Brain microvascular endothelial cell (primary cell): ENCODE measurements at regions not wholly inside any gene's neighbourhood (a gene's known extent, or its start where the extent isn't known, plus 50 kb on each side); places are given as distances from the start of the nearest gene placed in this dataset.

ENCODE experiments used
- DNase-seq: peaks from one replicate; pipeline ENCODE4 v3.0.0-alpha.2; 2020
- H3K27ac ChIP-seq: fragments of 250-450 bp; sonication (Bioruptor Pico); 2 replicates; pipeline ENCODE4 v1.5.1; 2020; ENCODE audit warnings: mild to moderate bottlenecking, moderate library complexity
- H3K27me3 ChIP-seq: fragments of 250-450 bp; sonication (Bioruptor Pico); replicated peaks from 2 replicates; pipeline ENCODE4 v1.5.1; 2020; ENCODE audit warnings: mild to moderate bottlenecking
- H3K36me3 ChIP-seq: fragments of 250-450 bp; sonication (Bioruptor Pico); replicated peaks from 2 replicates; pipeline ENCODE4 v1.5.1; 2020; ENCODE audit warnings: mild to moderate bottlenecking
- H3K4me3 ChIP-seq: 2 replicates; pipeline ENCODE4 v1.5.1; 2011; ENCODE audit warnings: low read depth, mild to moderate bottlenecking, control low read depth, low read length, moderate library complexity
- CTCF ChIP-seq: IDR thresholded peaks from 2 replicates; pipeline ENCODE4 v1.5.1; 2011; ENCODE audit warnings: low read depth, mild to moderate bottlenecking, moderate library complexity, low read length, control low read depth, inconsistent platforms; ENCODE audit errors: missing control alignments
- in situ Hi-C: cut with HindIII; loops from 2 replicates; pipeline ENCODE4 v1.10.0; 2017; ENCODE audit warnings: low sequenced_read_pairs, low pct_ligation_motif_present

GRCh38 chr3:162112719-162113118 is 616.1 kb downstream of the OTOL1 start:
- Histone ChIP-seq H3K27me3 (no peaks in the 10 kb centered on the region), H3K4me3 (no peak overlapping the region), H3K36me3 (no peaks in the 10 kb centered on the region), H3K27ac (no peak overlapping the region)
- no peak for DNase-seq
- in situ Hi-C loops, result no loop called here
- no peak for TF ChIP-seq CTCF

GRCh38 chr3:162117961-162118360 is 621.4 kb downstream of the OTOL1 start:
- H3K4me3 ChIP-seq, result no peak overlapping the region
- H3K27me3 ChIP-seq, result no peaks in the 10 kb centered on the region
- TF ChIP-seq CTCF, result no peak
- no peaks in the 10 kb centered on the region for H3K36me3 ChIP-seq
- in situ Hi-C loops, result no loop called here
- DNase-seq, result no peak
- no peak overlapping the region for H3K27ac ChIP-seq

- no peak overlapping the region for H3K4me3 ChIP-seq
- in situ Hi-C loops, result no loop called here
- no peak for TF ChIP-seq CTCF
- no peaks in the 10 kb centered on the region for H3K36me3 ChIP-seq
- no peak for DNase-seq
- no peak overlapping the region for H3K27ac ChIP-seq
- H3K27me3 ChIP-seq, result no peaks in the 10 kb centered on the region
Measured at GRCh38 chr3:162119651-162120050, 623.0 kb downstream of the OTOL1 start.

- TF ChIP-seq CTCF, result no peak
- Histone ChIP-seq H3K36me3 (no peaks in the 10 kb centered on the region), H3K4me3 (no peak overlapping the region), H3K27me3 (no peaks in the 10 kb centered on the region), H3K27ac (no peak overlapping the region)
- no peak for DNase-seq
- in situ Hi-C loops, result no loop called here
Measured at GRCh38 chr3:162122405-162122804, 625.8 kb downstream of the OTOL1 start.

GRCh38 chr3:162125790-162126189 is 629.2 kb downstream of the OTOL1 start:
- TF ChIP-seq CTCF, result no peak
- H3K4me3 ChIP-seq, result no peak overlapping the region
- in situ Hi-C loops, result no loop called here

GRCh38 chr3:162130582-162130981 is 634.0 kb downstream of the OTOL1 start:
- Histone ChIP-seq H3K27ac (no peak overlapping the region), H3K4me3 (no peak overlapping the region), H3K27me3 (no peaks in the 10 kb centered on the region), H3K36me3 (no peaks in the 10 kb centered on the region)
- in situ Hi-C loops, result no loop called here
- TF ChIP-seq CTCF, result no peak
- DNase-seq, result no peak

More at GRCh38 chr3:162125790-162126189, 629.2 kb downstream of the OTOL1 start:
- DNase-seq, result no peak
- no peaks in the 10 kb centered on the region for H3K36me3 ChIP-seq
- H3K27ac ChIP-seq, result no peak overlapping the region
- no peaks in the 10 kb centered on the region for H3K27me3 ChIP-seq
